GM23338 (cell line): ENCODE measurements at regions not wholly inside any gene's neighbourhood (a gene's known extent, or its start where the extent isn't known, plus 50 kb on each side); places are given as distances from the start of the nearest gene placed in this dataset.
A peak's percentile ranks its signal among the peaks of the same experiment; 100 is the strongest.

Source experiments
- ATAC-seq: fragments of 200-7000 bp; cut with Tn5 transposase; 3 replicates; pipeline ENCODE4 v1.9.1; 2020
- DNase-seq: peaks from one replicate; pipeline ENCODE4 v3.0.0-alpha.2; 2015; ENCODE audit warnings: low spot score
- H2AFZ ChIP-seq: fragments of 200-600 bp; sonication (generic); 2 replicates; pipeline ENCODE4 v1.8.0; 2016; ENCODE audit warnings: antibody characterized with exemption, mild to moderate bottlenecking, moderate library complexity
- H3F3A ChIP-seq: fragments of 200-600 bp; sonication (generic); replicated peaks from 2 replicates; pipeline ENCODE4 v1.8.0; 2017; ENCODE audit warnings: antibody characterized with exemption, mixed run types, low read depth
- H3K27ac ChIP-seq: fragments of 200-600 bp; sonication (generic); 2 replicates; pipeline ENCODE4 v1.6.1; 2016; ENCODE audit warnings: low read depth
- H3K27me3 ChIP-seq: fragments of 200-600 bp; sonication (generic); 2 replicates; pipeline ENCODE4 v1.8.0; 2016; ENCODE audit warnings: mild to moderate bottlenecking, mixed run types, moderate library complexity; ENCODE audit not compliant: insufficient read depth
- H3K36me3 ChIP-seq: fragments of 200-600 bp; sonication (generic); 2 replicates; pipeline ENCODE4 v1.8.0; 2016; ENCODE audit warnings: mild to moderate bottlenecking; ENCODE audit not compliant: insufficient read depth
- H3K4me1 ChIP-seq: fragments of 200-600 bp; sonication (generic); 2 replicates; pipeline ENCODE4 v1.8.0; 2016; ENCODE audit warnings: mild to moderate bottlenecking, moderate library complexity; ENCODE audit not compliant: insufficient read depth
- H3K4me2 ChIP-seq: fragments of 200-600 bp; sonication (generic); 2 replicates; pipeline ENCODE4 v1.7.1; 2017; ENCODE audit warnings: mixed run types
- H3K4me3 ChIP-seq: fragments of 200-600 bp; sonication (generic); 2 replicates; pipeline ENCODE4 v1.6.1; 2016; ENCODE audit warnings: mixed run types
- H3K79me2 ChIP-seq: fragments of 200-600 bp; sonication (generic); replicated peaks from 2 replicates; pipeline ENCODE4 v1.8.0; 2017; ENCODE audit warnings: mild to moderate bottlenecking; ENCODE audit not compliant: insufficient read depth
- H3K9me2 ChIP-seq: fragments of 200-600 bp; sonication (generic); 2 replicates; pipeline ENCODE4 v1.8.0; 2017; ENCODE audit not compliant: insufficient read depth
- H4K20me1 ChIP-seq: fragments of 200-600 bp; sonication (generic); replicated peaks from 2 replicates; pipeline ENCODE4 v1.8.0; 2017; ENCODE audit warnings: mild to moderate bottlenecking; ENCODE audit not compliant: insufficient read depth
- H3K27ac Mint-ChIP-seq: 2 replicates; pipeline ENCODE4 v1.8.0; 2020; ENCODE audit warnings: inconsistent platforms, mild to moderate bottlenecking, moderate library complexity, mixed read lengths
- H3K27me3 Mint-ChIP-seq: 3 replicates; pipeline ENCODE4 v1.8.0; 2022; ENCODE audit warnings: low read depth, mild to moderate bottlenecking, moderate library complexity, mixed read lengths, inconsistent platforms; ENCODE audit not compliant: insufficient read depth, poor library complexity
- H3K36me3 Mint-ChIP-seq: 3 replicates; pipeline ENCODE4 v1.8.0; 2021; ENCODE audit warnings: low read depth, mild to moderate bottlenecking, inconsistent platforms, moderate library complexity, mixed read lengths
- H3K4me1 Mint-ChIP-seq: 3 replicates; pipeline ENCODE4 v1.8.0; 2020; ENCODE audit warnings: mild to moderate bottlenecking, inconsistent platforms, mixed read lengths
- H3K4me3 Mint-ChIP-seq: 3 replicates; pipeline ENCODE4 v1.8.0; 2021; ENCODE audit warnings: moderate library complexity, mild to moderate bottlenecking, inconsistent platforms, mixed read lengths
- H3K9me3 Mint-ChIP-seq: 3 replicates; pipeline ENCODE4 v1.8.0; 2020; ENCODE audit warnings: moderate library complexity, mild to moderate bottlenecking, inconsistent platforms, mixed read lengths
- EZH2 ChIP-seq: fragments of 200-600 bp; sonication (generic); IDR thresholded peaks from one replicate; pipeline ENCODE4 v1.8.0; 2017; ENCODE audit warnings: antibody characterized with exemption, mild to moderate bottlenecking, low read depth; ENCODE audit not compliant: unreplicated experiment
- EZH2phosphoT487 ChIP-seq: fragments of 200-600 bp; sonication (generic); IDR thresholded peaks from one replicate; pipeline ENCODE4 v1.8.1; 2018; ENCODE audit warnings: antibody characterized with exemption; ENCODE audit not compliant: unreplicated experiment
- STAT1 ChIP-seq: IDR thresholded peaks from one replicate; pipeline ENCODE4 v1.6.1; 2016; ENCODE audit warnings: antibody characterized with exemption; ENCODE audit not compliant: unreplicated experiment
- ZNF114 ChIP-seq: fragments of 250-450 bp; sonication (Bioruptor Pico); IDR thresholded peaks from 2 replicates; pipeline ENCODE4 v1.5.0; 2020; ENCODE audit warnings: mild to moderate bottlenecking, moderate library complexity
- TF ChIP-seq, protein P1 (sequence below), 2 experiments: fragments of 200-600 bp in 1 of 2; sonication (generic) in 1 of 2; conservative IDR thresholded peaks; 2 replicates each; pipeline versions ENCODE4 v1.5.1 to v1.6.1; 2016 to 2017; ENCODE audit warnings: antibody characterized with exemption in 2 of 2, low read depth in 2 of 2, mild to moderate bottlenecking in 2 of 2, moderate library complexity in 1 of 2
- TF ChIP-seq, protein P2 (sequence below): IDR thresholded peaks from 2 replicates; pipeline ENCODE4 v1.6.1; 2016; ENCODE audit warnings: antibody characterized with exemption
- TF ChIP-seq, protein P3 (sequence below): IDR thresholded peaks from one replicate; pipeline ENCODE4 v1.6.1; 2018; ENCODE audit warnings: antibody characterized with exemption; ENCODE audit not compliant: unreplicated experiment

DNA sequence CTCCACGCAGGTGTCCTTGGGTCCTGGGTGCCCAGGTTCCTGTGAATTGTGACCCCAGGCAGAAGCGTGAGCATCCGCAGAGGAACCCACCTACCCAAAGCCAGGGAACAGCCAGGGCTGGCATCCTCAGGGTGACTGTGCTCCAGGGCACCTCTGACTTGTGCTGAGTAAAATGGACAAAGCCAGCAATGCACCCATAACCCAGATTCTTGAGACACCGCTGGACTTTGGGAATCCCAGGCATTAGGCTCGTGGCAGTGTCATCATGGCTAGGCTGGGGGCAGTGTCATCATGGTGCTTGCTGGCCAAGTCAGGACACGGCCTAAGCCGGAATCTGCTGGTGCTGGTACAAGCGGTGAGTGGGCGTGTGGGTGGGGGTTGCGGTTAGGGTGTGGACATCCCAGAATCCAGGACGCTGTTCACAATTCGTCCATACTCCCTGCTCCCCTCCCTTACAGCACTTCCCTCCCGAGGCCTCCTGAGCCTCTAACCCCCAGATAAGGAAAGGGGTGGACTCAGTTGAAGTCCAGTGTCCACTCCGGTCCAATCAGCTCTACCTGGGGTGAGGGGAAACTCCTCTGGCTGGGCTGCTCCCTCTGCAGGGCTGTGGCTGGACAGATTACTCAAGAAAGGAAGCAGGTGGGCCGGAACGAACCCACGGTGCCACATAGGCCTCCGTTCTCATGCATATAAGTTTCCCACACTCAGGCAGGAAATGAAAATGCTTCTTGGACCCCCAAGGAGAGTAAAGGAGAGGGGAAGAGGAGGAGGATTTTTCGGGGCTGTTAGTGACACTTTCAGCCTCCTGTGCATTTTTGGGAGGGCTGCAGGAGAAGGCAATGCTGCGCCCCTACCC is 138.9 kb downstream of the SEC14L1 start:
- peak; percentile 55 for DNase-seq
- peak overlapping the region; percentile 70 for H3K4me3 ChIP-seq
- Mint-ChIP-seq H3K27me3 (peaks cover 26% of the 10 kb centered on the region), H3K4me1 (peaks cover 32% of the 10 kb centered on the region), H3K27ac (no peak overlapping the region), H3K36me3 (peaks cover 6% of the 10 kb centered on the region; the same call in 1 of the 3 replicates), H3K4me3 (peak overlapping the region; percentile 76), H3K9me3 (no peaks in the 10 kb centered on the region)
- peaks cover 6% of the 10 kb centered on the region for H3F3A ChIP-seq
- H3K9me2 ChIP-seq, result no peaks in the 10 kb centered on the region
- peak overlapping the region; percentile 93; the same call in 1 of the 2 replicates for H2AFZ ChIP-seq
- H4K20me1 ChIP-seq, result no peaks in the 10 kb centered on the region; the same call in 1 of the 2 replicates
- H3K4me2 ChIP-seq, result peak overlapping the region; percentile 90
- H3K4me1 ChIP-seq, result peaks cover 31% of the 10 kb centered on the region
- no peaks in the 10 kb centered on the region for H3K36me3 ChIP-seq
- no peak overlapping the region for H3K27ac ChIP-seq
- peaks cover 25% of the 10 kb centered on the region for H3K27me3 ChIP-seq
- no peak for ATAC-seq
- H3K79me2 ChIP-seq, result peaks cover 26% of the 10 kb centered on the region
- TF ChIP-seq EZH2 (no peak), STAT1 (no peak), ZNF114 (no peak), EZH2phosphoT487 (no peak)
- TF ChIP-seq, protein P1, sequence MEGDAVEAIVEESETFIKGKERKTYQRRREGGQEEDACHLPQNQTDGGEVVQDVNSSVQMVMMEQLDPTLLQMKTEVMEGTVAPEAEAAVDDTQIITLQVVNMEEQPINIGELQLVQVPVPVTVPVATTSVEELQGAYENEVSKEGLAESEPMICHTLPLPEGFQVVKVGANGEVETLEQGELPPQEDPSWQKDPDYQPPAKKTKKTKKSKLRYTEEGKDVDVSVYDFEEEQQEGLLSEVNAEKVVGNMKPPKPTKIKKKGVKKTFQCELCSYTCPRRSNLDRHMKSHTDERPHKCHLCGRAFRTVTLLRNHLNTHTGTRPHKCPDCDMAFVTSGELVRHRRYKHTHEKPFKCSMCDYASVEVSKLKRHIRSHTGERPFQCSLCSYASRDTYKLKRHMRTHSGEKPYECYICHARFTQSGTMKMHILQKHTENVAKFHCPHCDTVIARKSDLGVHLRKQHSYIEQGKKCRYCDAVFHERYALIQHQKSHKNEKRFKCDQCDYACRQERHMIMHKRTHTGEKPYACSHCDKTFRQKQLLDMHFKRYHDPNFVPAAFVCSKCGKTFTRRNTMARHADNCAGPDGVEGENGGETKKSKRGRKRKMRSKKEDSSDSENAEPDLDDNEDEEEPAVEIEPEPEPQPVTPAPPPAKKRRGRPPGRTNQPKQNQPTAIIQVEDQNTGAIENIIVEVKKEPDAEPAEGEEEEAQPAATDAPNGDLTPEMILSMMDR (conservative IDR thresholded peaks at IDR 0.05; ENCODE audit: low read depth in 2 of 2), result 0 out of 4 replicates have a peak, but pooled peaks of 1 of the 2 experiments have one; percentile 8
- TF ChIP-seq, protein P2, sequence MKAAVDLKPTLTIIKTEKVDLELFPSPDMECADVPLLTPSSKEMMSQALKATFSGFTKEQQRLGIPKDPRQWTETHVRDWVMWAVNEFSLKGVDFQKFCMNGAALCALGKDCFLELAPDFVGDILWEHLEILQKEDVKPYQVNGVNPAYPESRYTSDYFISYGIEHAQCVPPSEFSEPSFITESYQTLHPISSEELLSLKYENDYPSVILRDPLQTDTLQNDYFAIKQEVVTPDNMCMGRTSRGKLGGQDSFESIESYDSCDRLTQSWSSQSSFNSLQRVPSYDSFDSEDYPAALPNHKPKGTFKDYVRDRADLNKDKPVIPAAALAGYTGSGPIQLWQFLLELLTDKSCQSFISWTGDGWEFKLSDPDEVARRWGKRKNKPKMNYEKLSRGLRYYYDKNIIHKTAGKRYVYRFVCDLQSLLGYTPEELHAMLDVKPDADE, result no peak

DNA sequence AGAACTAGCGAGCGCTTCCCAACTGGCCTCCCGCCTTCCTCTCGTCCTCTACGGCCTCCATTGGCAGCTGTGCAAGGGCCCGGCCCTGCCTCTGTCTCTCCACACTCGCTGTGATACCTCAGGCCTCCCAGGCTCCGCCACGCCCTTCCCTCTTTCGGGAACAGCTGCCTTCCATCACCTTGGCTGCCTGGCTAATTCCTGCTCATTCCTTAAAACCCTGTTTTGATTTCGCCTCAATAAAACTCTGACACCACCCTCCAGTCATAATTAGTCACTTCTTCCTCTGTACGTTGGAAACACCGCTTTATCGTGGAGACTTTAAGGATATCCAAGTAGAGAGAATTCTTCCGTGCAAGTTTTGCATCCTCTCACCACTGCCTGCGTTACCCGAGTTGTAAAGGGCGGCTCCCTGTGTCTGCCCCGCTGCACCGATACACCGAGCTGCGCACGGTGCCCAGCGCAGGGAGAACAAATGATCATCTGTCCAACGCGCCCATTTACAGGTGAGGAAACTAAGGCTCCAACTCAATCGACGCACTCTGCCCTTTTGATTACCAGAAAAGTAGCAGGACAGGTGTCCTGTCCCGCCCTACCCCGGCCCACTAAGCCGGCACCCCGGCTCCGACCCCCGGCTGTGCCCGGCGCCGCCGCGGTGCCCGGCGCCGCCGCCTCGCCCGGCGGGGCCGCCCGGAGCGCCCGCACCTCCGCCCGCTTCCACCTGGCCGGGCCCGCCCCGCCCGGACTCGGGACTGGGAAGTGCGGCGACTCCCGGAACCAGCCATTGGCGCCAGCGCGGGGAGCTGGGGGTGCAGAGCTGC is 139.7 kb downstream of the SEC14L1 start:
- H3K9me3 Mint-ChIP-seq, result no peaks in the 10 kb centered on the region
- no peak overlapping the region for H3K27ac ChIP-seq

More for the DNA sequence above, 139.7 kb downstream of the SEC14L1 start:
- DNase-seq (peak; percentile 50), ATAC-seq (peak; percentile 3; the same call in 2 of the 3 replicates)
- Mint-ChIP-seq H3K4me1 (peaks cover 32% of the 10 kb centered on the region), H3K4me3 (peak overlapping the region; percentile 76), H3K36me3 (peaks cover 6% of the 10 kb centered on the region; the same call in 1 of the 3 replicates), H3K27me3 (peaks cover 21% of the 10 kb centered on the region), H3K27ac (no peak overlapping the region)
- Histone ChIP-seq H3K4me1 (peaks cover 31% of the 10 kb centered on the region), H3K9me2 (no peaks in the 10 kb centered on the region), H3K27me3 (peaks cover 25% of the 10 kb centered on the region), H3K36me3 (no peaks in the 10 kb centered on the region), H3K79me2 (peaks cover 31% of the 10 kb centered on the region), H2AFZ (peak overlapping the region; percentile 93), H3K4me3 (peak overlapping the region; percentile 70), H4K20me1 (no peaks in the 10 kb centered on the region; the same call in 1 of the 2 replicates), H3K4me2 (peak overlapping the region; percentile 90), H3F3A (peaks cover 6% of the 10 kb centered on the region)
- TF ChIP-seq EZH2, result no peak
- TF ChIP-seq, protein P3, sequence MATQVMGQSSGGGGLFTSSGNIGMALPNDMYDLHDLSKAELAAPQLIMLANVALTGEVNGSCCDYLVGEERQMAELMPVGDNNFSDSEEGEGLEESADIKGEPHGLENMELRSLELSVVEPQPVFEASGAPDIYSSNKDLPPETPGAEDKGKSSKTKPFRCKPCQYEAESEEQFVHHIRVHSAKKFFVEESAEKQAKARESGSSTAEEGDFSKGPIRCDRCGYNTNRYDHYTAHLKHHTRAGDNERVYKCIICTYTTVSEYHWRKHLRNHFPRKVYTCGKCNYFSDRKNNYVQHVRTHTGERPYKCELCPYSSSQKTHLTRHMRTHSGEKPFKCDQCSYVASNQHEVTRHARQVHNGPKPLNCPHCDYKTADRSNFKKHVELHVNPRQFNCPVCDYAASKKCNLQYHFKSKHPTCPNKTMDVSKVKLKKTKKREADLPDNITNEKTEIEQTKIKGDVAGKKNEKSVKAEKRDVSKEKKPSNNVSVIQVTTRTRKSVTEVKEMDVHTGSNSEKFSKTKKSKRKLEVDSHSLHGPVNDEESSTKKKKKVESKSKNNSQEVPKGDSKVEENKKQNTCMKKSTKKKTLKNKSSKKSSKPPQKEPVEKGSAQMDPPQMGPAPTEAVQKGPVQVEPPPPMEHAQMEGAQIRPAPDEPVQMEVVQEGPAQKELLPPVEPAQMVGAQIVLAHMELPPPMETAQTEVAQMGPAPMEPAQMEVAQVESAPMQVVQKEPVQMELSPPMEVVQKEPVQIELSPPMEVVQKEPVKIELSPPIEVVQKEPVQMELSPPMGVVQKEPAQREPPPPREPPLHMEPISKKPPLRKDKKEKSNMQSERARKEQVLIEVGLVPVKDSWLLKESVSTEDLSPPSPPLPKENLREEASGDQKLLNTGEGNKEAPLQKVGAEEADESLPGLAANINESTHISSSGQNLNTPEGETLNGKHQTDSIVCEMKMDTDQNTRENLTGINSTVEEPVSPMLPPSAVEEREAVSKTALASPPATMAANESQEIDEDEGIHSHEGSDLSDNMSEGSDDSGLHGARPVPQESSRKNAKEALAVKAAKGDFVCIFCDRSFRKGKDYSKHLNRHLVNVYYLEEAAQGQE, result no peak
- no peak for TF ChIP-seq STAT1
